ENCODE measurements at regions not wholly inside any gene's neighbourhood (a gene's known extent, or its start where the extent isn't known, plus 50 kb on each side); places are given as distances from the start of the nearest gene placed in this dataset.
A peak's percentile ranks its signal among the peaks of the same experiment; 100 is the strongest.

GRCh38 chr3:137438561-137438960, 325.6 kb upstream of the SOX14 start:
- DNase-seq (ENCODE audit: low spot score) = no peak
- Mint-ChIP-seq H3K27me3 (ENCODE audit: low read depth) (no peaks in the 10 kb centered on the region; the same call in 1 of the 2 replicates), H3K9me3 (peaks cover 15% of the 10 kb centered on the region), H3K27ac (no peak overlapping the region), H3K4me3 (no peak overlapping the region), H3K36me3 (peaks cover 2% of the 10 kb centered on the region; the same call in 1 of the 2 replicates), H3K4me1 (no peaks in the 10 kb centered on the region)
- ATAC-seq = no peak
- ChIA-PET CTCF (no interaction called here), POLR2A (no interaction called here)
- no peak for TF ChIP-seq ATF3 (CRISPR knock-in tag; conservative IDR thresholded peaks at IDR 0.05)
- no peak for TF ChIP-seq GRHL2 (CRISPR knock-in tag; IDR thresholded peaks at IDR 0.05; ENCODE audit: insufficient replicate concordance, severe bottlenecking)
- TF ChIP-seq ELF4 (CRISPR knock-in tag; IDR thresholded peaks at IDR 0.05; ENCODE audit: low read depth) = no peak
- TF ChIP-seq GTF2I (CRISPR knock-in tag; conservative IDR thresholded peaks at IDR 0.05) = no peak
- no peak for TF ChIP-seq HMGXB4 (CRISPR knock-in tag; IDR thresholded peaks at IDR 0.05)
- TF ChIP-seq ZNF317 (CRISPR knock-in tag; IDR thresholded peaks at IDR 0.05; ENCODE audit: borderline replicate concordance, low read depth) = no peak
- no peak for TF ChIP-seq USF1 (CRISPR knock-in tag; IDR thresholded peaks at IDR 0.05)

GRCh38 chr3:137460944-137461343, 303.2 kb upstream of the SOX14 start:
- DNase-seq (ENCODE audit: low spot score) (no peak), ATAC-seq (no peak)
- no peak for TF ChIP-seq MLX (CRISPR knock-in tag; IDR thresholded peaks at IDR 0.05)
- TF ChIP-seq NR3C1 (CRISPR knock-in tag; conservative IDR thresholded peaks at IDR 0.05; ENCODE audit: low read depth) = no peak
- TF ChIP-seq TP53 (CRISPR knock-in tag; IDR thresholded peaks at IDR 0.05) = no peak
- TF ChIP-seq SOX15 (CRISPR knock-in tag; IDR thresholded peaks at IDR 0.05) = no peak
- TF ChIP-seq ZNF512 (CRISPR knock-in tag; IDR thresholded peaks at IDR 0.05; ENCODE audit: borderline replicate concordance) = no peak
- TF ChIP-seq NFATC4 (CRISPR knock-in tag; IDR thresholded peaks at IDR 0.05) = no peak
- TF ChIP-seq HMGA2 (CRISPR knock-in tag; IDR thresholded peaks at IDR 0.05) = no peak
- TF ChIP-seq NR1H2 (CRISPR knock-in tag; IDR thresholded peaks at IDR 0.05) = no peak
- peaks cover 6% of the 10 kb centered on the region for H3K9me3 Mint-ChIP-seq
- ChIA-PET CTCF (no interaction called here), POLR2A (no interaction called here)
- peak overlapping the region; percentile 62 for H3K4me3 Mint-ChIP-seq
- no peaks in the 10 kb centered on the region; the same call in 1 of the 2 replicates for H3K27me3 Mint-ChIP-seq (ENCODE audit: low read depth)
- peaks cover 5% of the 10 kb centered on the region for H3K4me1 Mint-ChIP-seq
- H3K36me3 Mint-ChIP-seq = no peaks in the 10 kb centered on the region
- no peak overlapping the region for H3K27ac Mint-ChIP-seq

- Mint-ChIP-seq H3K4me3 (no peak overlapping the region), H3K36me3 (no peaks in the 10 kb centered on the region), H3K27me3 (ENCODE audit: low read depth) (peaks cover 6% of the 10 kb centered on the region), H3K4me1 (peaks cover 13% of the 10 kb centered on the region), H3K27ac (no peak overlapping the region), H3K9me3 (peaks cover 6% of the 10 kb centered on the region)
- no peak for TF ChIP-seq HMGXB4 (CRISPR knock-in tag; IDR thresholded peaks at IDR 0.05)
- TF ChIP-seq NFE2L1 (CRISPR knock-in tag; IDR thresholded peaks at IDR 0.05) = no peak
- TF ChIP-seq ZNF138 (CRISPR knock-in tag; conservative IDR thresholded peaks at IDR 0.05) = no peak
- TF ChIP-seq CDX4 (CRISPR knock-in tag; IDR thresholded peaks at IDR 0.05; ENCODE audit: borderline replicate concordance) = no peak
- no peak for TF ChIP-seq ZBTB21 (CRISPR knock-in tag; IDR thresholded peaks at IDR 0.05; ENCODE audit: borderline replicate concordance)
- no peak for TF ChIP-seq SP1 (CRISPR knock-in tag; conservative IDR thresholded peaks at IDR 0.05)
- TF ChIP-seq NR2C2 (CRISPR knock-in tag; IDR thresholded peaks at IDR 0.05) = no peak
- no peak for TF ChIP-seq CBFB (CRISPR knock-in tag; IDR thresholded peaks at IDR 0.05; ENCODE audit: low read depth)
- TF ChIP-seq MLX (CRISPR knock-in tag; IDR thresholded peaks at IDR 0.05) = no peak
- TF ChIP-seq NFYB (CRISPR knock-in tag; conservative IDR thresholded peaks at IDR 0.05; ENCODE audit: low read depth) = no peak
- no peak for ATAC-seq
- POLR2A ChIA-PET = no interaction called here
- DNase-seq (ENCODE audit: low spot score) = no peak
- CTCF ChIA-PET = no interaction called here
Observed at GRCh38 chr3:137463131-137463530, 301.0 kb upstream of the SOX14 start.

All from WTC11 (cell line).